NCI-H774 (cell line): ENCODE measurements at regions not wholly inside any gene's neighbourhood (a gene's known extent, or its start where the extent isn't known, plus 50 kb on each side); places are given as distances from the start of the nearest gene placed in this dataset.

ENCODE experiments used
- DNase-seq: peaks from one replicate; lab custom pipeline; 2025; lab: John Stamatoyannopoulos, UW

DNA sequence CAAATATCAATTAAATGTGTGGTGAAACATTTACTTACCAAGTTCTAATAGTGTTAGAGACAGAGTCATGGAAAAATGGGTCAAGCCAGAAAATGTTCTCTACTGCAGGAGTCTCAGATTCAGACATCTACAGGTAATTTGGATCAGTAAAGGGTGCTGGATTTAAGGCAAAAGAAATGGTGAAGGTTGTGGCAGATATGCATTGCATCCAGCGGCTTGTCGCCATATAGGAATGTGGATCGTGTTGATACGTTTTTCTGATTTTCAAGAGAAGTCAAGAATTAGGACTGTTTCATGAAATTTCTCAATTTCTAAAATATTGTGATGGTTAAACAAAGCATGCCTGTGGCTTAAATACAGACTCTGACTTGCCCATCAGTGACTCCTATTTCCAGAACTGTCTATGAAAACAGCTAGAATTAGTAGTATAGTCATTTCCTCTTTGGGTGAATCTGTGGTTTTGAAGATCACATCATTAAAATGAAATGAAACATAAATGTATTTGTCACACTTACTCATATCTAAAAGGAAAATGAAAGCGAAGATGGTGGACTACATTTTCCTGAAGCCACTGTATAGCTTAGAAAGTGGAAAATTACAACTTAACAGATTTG, 110.1 kb upstream of the VEGFC start:
- DNase-seq: no peak

DNA sequence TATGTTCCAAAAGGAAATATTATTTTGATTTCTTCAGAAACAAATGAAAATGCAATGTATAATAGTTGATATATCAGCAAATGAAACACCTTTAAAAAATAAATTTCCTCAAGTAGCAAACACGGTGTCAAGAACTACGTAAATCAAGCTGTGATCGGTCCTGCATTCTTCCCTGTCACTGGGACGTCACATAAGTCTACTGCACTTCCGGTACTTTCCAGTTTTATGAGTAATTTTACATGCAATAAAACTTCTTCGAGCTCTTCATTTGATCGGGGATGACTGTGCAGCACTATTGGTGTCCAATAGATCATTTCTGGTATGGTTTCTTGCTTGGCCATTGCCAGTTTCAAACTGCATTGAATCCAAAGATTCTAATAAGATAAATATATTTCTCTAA, 114.0 kb upstream of the VEGFC start:
- DNase-seq: no peak

DNA sequence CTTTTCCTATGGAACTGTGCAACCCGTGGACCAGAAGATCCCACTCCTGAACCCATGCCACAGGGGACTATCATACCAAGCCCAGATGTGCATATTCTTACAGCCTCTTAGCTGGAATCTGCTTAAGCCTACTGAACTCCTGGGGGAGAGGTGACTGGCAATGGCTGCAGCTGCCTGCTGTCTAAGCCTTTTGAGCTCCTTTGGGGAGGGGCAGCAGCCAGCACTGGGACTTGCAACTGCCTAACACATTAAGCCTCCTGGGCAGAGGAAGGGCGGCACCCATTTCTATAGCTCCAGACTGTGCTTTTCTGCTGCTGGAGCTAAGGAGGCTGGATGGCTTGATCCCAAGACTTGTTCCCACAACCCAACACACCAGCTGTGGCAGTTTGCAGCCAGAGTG, 117.9 kb upstream of the VEGFC start:
- no peak for DNase-seq

DNA sequence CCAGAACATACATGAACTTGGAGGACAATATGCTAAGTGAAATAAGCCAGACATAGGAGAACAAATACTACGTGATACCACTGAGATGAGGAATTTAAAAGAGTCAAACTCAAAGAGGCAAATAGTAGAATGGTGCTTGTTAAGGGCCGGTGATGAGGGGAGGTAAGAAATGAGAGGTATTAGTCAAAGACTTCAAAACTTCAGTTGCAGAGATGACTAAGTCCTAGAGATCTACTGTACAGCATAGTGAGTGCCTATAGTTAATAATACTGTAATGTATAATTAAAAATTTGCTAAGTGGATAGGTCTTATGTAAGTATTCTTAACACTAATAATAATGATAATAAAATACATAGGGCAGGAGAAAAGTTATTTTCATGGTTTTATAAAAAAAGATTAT, 126.9 kb upstream of the VEGFC start:
- no peak for DNase-seq

DNA sequence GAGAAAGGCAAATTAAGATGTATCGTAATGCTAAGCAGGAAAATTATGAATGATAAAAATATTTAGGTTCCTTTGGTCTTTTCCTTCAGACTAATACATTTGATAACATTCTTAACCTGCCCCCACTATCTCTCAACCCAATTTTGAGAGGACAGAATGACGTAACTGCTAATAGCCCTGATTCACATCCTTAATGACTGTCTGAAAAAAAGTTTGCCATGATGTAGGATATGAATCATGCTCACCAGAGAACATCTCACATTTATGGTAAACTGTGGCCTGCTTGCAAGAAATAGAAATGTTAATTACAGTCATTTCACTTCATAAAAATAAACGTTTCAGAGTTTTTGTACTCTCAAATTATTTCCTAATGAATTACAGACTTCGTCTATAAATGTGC, 128.0 kb upstream of the VEGFC start:
- no peak for DNase-seq

DNA sequence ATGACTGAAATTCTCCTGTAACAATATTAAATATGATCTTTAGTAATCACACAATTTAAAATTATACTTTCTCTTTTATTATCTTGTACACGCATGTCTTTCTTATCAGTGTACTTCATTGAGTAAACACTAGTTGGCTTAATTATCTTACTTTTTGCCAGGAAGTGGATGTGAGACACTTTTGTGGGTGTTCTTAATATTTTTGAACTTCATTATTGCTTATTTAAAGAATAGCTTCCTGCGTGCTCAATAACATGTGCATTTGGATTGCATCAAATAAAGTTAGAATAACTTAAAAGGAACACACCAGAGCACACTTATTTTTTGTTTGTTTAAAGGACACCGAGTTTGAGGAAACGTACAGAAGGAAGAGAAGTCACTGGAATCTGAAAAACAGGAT, 128.5 kb upstream of the VEGFC start:
- DNase-seq: no peak

DNA sequence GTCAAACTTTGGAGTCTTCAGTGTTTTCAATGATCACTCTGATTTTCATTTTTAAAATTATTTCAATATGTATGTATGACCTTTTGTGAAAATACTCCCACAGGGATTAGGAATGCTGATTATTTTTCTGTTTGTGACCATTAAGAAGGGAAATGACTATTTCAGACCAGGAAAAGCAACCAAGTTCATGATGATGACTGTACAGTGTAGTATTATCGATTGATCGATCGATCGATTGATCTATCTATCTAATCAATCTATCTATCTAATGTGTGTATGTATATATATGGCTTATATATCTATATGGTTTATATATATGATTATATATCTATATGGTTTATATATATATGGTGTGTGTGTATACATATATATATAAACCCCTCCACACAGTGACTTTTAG, 131.5 kb upstream of the VEGFC start:
- DNase-seq: no peak

DNA sequence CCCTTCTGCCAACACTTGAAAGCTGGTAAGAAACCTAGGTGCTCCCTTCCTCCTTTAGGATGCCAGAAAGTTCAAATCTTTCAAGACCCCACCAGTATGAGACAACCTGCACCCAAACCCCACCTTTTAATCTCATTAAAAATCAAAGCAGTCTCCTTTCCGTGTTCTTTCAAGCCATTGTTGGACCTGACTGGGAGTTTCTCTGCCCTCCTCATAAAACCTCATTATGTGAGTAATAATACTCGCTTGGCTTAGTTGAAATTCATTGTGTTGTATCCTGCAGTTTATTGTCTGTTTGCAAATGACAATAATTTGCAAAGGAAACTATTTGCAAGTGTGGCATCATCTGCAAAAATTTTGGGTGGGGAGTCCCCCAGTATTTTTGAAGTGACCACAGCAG, 133.2 kb upstream of the VEGFC start:
- no peak for DNase-seq

DNA sequence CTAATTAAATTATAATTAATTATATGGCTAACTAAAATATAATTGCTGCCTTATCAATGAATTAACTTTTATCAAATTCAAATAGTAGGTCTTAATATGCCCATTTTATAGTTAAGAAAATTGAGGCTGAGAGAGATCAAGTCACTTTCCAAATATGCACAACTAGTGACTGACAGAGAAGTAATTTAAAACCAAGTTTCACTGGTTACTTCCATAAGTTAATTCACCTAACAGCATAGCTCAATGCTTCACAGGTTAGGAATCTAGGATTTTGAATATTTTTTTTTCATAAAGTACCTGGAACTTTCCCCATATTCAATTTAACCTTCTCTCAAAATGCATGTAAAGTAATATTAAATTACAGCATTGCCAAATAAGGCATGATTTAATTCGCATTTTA, 134.4 kb upstream of the VEGFC start:
- DNase-seq: no peak

DNA sequence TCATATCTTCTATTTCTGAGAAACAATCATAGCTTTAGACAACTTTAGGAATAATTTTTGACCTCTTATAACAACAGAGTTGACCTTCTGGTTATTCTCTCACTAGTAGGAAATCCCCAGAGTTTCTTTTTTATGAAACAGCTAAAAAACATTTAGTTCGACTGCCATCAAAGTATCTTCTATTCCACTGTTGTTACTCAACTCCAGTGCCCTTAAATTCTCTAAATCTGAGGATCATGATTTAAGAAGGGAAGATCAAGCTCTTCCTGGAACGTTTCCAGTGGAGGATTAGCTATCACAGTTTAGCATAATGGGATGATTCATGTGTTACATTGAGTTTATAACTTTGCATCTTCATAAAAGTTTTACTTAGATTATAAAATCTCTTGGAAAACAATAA, 134.9 kb upstream of the VEGFC start:
- no peak for DNase-seq

DNA sequence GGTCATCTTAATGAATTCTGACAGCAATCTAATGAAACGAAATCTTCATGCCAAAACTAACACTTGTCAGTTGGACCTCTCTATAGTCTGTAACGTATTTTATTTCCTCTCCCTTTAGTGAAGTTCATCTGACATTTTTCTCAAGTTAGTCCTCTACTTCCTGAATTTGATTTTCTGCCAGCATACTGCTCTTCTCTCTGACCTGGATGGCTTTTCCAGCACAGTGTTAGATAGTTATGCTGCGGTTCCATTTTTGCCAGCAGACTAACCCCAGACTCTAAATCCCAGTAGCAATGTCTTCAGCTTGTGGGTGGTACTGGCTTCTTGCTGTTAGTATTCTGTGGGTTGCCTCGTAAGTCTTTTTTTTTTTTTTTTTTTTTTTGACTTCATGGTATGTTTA, 146.7 kb upstream of the VEGFC start:
- DNase-seq: no peak

DNA sequence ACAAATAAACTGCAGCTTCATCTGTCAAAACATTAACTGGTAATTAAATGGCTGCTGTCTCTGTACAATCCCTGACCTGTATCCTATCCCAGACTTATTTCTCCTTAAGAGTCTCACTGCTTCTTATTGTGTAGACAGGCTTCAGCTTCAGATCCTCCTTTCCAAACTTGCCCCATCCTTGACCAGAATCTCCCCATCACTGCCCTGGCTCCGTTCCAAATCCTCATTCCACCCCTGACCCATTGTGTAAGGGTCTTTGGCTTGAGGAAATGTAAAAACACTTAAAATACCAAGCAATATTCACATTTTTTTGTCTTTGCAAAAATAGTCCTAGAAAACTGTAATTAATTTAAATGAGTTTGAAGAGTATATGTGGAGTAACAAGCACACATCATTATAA, 152.6 kb upstream of the VEGFC start:
- no peak for DNase-seq

DNA sequence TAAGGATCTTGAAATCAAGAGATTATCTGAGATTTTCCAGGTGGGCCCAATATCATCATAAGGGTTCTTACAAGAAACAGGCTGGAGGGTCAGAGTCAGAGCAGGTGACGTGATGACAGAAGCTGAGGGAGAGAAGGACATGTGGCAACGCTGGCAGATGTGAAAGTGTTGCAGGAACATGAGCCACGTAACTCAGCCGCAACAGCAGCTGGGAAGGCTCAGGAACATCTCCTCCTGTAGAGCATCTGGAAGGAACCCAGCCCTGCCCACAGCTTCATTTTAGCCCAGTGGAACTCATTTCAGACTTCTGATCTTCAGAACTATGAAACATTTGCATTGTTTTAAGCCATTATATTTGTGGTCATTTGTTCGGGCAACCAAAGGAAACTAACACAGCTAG, 156.3 kb upstream of the VEGFC start:
- no peak for DNase-seq

DNA sequence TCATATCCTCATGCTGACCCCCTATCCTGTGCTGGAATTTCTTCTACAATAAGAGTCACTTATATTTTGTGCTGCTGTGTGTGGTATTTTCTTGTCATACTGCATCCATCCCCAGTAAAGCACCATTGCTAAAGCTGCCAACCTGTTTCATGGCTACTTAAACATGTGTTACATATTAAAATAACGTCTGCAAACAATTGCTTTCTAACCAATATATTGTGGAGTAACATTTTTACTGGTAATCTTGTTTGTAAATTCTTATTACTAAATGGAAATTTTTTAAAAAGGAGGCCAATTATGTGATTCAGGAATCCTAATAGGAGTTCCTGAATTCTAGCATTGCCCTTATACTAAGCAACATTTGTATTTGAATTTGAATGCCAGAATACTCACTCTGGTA, 160.3 kb upstream of the VEGFC start:
- no peak for DNase-seq

DNA sequence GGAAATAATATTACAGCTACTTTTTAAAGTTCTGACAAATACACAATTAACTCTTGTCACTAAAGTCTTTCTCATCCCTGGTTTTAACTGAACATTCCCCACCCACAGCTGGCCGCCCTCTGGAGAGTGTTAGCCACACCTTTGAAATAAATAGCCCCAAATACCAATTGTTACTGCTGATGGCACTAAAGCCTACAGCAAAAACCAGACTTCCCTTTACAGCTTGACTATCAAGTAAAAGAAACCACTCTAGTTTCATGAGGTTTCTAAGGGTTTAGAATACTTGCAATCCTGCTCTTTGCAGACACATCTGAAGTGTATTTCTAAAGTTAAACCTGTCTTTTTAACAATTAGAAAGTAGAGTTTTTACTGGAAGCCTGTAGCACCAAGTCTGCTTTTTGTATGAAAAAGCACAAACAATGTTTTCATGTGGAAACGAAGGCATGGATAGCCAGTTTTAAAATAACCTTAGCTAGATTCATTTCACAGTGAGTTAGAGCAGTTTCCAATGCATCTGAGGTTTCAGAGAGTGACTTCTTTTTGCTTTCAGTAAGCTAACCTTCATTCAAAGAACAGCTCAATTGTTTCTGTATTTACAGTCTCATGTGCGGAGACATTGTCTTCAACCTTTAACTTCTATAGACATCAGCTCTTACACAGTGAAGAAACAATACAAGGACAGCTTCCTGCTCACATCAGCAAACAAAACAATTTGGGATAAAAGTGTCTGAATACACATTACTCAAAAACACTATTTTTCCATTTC, 164.8 kb upstream of the VEGFC start:
- DNase-seq: no peak

DNA sequence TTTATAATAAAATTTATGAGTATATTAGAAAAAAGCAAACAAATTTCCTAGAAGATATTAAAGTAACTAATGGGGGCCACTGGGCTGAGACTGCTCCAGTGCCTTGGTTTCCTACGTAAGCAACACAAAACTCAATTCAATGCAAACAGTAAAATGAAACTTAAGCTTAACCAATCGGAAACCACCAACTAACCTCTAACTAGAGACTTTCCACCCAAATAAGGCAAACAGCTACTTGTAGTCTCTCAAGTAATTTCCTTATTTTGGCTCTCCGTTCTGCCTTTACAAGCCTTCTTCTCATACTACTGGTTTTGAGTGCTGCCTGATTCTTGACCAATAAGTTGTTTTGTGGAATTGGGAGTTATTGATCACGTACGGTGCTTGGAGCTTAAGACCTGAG, 167.3 kb upstream of the VEGFC start:
- DNase-seq: no peak

DNA sequence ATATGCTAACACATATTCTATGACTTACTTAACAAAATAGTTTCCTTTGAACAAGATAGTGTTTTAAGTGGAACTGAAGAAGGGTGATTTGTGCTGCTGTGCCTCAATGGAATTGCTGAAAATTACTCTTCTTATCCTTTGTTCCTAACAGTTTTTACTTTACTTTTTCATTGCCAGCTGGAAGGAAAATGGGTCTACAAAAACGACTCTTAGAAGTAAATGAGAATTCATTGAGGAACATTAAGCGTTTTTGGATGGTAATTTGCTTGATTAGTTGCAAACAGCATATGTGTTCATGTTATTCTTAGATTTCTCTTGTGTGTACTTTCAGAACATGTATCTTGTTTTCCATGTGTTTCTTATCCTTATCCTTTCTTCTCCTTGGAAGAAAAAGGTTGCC, 170.4 kb upstream of the VEGFC start:
- no peak for DNase-seq

DNA sequence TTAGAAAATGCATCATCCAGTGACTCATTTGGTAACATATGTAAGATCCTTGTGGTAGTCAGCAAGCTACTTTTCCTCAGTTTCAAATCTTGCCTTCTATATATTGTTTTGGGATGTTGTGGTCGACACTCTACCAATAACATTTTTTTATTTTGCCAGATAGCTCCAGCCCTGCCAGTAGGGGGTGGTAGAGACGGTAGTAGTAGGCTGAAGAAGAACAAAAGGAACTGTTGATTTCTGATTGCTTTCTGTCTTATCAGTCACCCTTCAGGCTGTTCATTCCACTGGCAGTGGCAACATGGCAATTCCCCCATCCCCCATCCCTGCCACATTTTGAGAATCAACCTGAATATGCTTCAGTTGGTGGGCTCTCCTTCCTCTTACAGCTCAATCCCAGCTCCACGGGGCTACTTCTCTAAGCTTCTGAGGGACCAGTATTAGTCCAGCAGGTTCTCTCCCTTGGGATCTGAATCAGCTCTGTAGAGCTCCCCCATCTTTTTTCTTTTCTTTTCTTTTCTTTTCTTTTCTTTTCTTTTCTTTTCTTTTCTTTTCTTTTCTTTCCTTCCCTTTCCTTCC, 171.5 kb upstream of the VEGFC start:
- DNase-seq: no peak

DNA sequence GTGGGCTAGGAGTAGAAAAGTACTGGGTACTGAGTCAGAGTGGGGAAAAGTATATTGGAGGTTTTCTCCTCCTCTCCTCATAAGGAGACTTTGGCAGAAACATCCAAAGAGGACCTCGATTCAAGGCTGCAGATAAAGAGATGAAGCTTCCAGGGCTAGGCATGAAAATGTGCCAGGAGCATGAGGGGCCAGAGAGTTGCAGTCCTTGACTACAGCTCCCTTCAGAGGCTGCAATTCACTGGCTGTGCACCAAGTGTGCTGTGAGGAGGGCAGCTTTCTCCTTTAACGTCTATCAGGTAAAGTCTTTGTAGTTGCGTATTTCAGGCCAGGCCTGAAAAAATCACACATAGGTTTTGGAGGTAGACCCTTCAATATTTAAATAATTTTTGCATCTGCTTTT, 174.9 kb upstream of the VEGFC start:
- no peak for DNase-seq

DNA sequence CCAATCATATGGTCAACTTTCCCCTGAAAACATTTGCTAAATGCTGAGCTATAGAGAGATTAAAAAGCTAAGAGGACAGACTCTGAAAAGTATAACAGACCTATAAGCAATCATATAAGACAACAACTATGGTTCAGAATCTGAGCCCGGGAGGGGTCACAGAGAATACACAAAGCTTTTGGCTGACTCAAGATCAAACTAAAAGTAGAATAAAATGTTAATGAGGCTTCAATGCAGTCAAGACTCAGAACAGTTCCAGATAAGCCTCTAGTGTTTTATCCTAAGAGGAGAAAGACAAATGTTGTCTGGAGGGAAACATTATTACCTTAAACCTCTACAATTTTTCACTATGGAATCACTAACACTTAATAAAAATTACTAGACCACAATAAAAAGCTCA, 175.4 kb upstream of the VEGFC start:
- DNase-seq: no peak

DNA sequence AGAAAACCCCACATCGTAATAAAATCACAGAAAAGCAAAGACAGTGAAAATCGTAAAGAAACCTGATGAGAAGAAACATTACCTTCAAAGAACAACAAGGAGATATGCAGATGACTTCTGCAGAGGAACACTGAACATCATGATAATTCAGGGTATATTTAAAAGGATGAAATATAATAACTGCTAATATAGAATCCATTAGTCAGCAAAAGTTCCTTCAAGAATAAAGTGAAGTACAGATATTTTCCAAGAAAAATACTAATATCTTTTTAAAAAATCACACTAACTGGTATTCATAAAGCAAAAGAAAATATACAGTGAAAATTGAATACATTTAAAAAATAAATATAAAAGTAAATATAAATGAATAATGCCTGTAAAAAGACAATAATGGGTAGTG, 176.3 kb upstream of the VEGFC start:
- no peak for DNase-seq

DNA sequence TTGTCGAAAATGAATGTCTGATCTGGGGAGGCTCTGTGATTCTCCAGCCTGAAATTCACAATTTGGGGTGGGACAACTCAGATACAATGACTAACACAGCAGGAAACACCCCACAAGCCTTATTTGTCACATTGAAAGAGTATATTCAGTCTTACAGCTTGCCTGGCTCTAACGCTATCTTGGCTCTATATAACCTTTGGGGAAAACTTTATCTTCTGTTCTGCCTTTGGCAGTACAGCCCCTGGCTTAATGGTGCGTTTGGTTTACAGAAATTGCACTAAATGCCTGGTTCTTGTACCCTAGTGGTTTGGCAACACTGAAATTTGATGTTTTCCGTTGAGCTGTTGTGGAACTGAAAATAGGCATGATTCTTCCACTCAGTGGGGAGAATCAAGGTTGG, 178.1 kb upstream of the VEGFC start:
- no peak for DNase-seq

DNA sequence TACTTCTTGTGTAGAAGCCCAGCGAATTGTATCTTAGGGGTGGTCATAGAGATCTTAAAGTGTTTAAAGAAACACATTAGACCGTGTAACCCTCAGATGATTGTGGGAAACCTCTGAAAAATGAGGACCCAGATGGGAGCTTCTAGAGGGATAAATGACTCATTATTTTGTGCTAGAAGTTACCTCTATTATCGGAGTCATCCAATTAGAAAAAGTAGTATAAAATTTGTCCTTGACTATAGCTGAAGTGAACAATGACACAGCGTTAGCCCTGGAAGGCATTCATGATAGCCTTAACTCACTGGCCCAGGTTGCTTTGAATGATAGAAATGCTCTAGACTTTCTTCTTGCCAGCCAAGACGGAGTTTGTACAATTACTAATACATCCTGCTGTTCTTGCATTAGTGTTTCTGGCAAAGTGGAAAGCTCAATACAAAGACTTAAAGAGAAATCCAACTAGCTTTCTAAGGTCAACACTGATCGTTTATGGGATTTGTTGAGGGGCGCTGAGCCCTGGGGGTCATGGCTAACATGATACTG, 178.9 kb upstream of the VEGFC start:
- DNase-seq: no peak

DNA sequence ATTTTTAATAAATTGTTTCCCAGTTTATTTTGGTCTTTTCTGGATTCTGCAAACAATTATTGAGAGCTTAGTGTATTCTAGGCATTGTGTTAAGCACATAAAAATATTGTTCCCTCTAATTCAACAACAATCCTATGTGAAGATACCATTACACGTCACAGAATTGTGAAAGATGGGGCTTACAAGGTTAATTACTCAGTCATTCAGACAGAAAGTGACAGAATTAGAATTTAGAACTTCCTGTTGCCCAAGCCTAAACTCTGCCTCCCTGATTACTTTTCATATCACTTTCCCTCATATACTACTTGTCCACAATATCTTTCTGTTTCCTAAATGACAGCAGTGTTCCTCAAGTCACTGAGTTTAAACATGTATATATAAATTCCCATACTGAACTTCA, 186.7 kb upstream of the VEGFC start:
- no peak for DNase-seq
